ENCODE measurements at regions not wholly inside any gene's neighbourhood (a gene's known extent, or its start where the extent isn't known, plus 50 kb on each side); places are given as distances from the start of the nearest gene placed in this dataset.

GRCh38 chr5:68377733-68378132 lies 162.2 kb downstream of the PIK3R1 start:
- H3K27ac ChIP-seq (ENCODE audit: low read depth, low read length) = no peak overlapping the region
- 88 to 93% (median 93%) methylated on average over 4 of the region's 4 CpGs for WGBS, 3 donors

DNA sequence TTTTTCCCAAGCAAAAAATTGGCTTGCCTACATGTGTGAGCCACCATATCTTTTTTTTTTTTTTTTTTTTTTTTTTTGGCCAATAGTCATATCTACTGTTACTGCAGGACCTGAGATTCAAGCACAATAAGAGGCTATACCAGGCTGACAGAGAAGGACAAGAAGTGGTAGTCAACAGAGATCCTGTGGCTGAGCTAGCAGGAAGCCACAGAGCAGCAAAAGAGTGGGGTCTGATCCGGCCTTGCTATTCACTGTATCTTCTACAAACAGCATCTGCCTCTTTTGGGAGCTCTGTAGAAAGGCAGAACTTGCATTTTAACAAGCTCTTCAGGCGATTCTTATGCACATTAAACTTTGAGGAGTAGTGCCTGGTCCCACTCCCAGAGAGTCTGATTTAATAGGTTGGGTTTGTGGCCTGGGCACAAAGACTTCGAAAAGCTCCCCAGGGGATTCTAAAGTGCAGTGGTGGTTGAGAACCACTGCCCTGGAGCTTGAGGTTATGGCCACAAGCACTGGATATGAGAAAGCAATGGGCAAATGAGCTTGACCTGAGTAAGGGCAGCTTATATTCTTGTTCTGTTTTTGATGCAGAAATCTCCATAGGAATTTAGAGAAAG lies 162.8 kb downstream of the PIK3R1 start:
- 51 to 71% (median 57%) methylated on average over 3 of the region's 3 CpGs for WGBS, 3 donors
- H3K27ac ChIP-seq (ENCODE audit: low read depth, low read length) = no peak overlapping the region

DNA sequence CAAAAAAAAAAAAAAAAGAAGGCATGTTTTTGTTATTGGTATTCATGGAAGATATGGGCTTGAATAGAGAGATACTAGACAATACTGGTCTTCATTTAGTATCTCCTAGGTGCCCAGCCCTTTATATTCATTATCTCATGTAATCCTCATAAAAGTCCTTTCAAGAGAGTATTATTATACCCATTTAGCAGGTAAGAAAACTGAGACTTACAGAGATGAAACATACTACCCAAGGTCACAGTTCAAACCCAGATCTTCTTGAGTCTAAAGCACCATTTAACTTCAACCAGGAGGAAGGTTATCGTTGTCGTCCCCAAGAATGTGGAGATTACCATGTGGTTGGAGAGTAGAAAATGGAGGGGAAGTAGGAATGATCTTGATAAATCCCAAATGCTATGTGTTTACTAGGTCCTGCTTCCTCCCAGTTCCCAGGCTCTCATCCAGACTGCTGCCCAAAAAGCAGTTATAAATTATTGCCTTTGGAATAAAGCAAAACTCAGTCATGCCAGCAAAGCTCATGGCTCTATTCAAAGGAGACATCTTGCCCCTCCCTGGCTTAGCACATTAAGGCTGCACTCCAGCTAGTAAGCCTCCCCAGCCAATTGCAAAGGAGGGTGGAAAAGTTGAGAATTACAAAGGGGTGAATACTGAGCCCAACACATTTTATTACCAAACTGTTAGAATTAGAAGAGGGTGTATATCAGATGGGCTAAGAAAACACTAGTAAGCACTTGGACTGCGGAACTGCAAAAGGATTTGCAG lies 163.9 kb downstream of the PIK3R1 start:
- no peak overlapping the region for H3K27ac ChIP-seq (ENCODE audit: low read depth, low read length)
- WGBS, 3 donors = 63 to 67% (median 66%) methylated on average over 3 of the region's 3 CpGs

DNA sequence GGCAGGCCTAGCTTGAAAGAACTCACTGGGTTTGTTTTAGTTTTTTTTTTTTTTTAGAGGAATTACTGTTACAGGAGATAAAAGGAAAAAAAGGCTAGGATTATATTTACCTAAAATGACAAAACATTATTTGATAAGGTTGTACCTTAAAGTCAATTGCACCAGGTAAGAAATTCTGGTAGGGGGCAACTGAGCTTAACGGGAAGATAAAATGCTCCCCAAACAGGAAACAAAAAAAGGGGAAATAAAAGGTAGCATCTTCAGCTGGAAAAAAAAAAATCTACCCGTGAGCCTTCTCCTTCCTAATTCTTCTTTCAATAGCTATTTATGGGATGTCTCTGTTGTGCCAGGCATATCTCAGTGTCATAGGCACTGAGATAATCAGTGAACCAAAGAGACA lies 164.5 kb downstream of the PIK3R1 start:
- H3K27ac ChIP-seq (ENCODE audit: low read depth, low read length) = no peak overlapping the region
- 25 to 50% (median 31%) methylated on average over 2 of the region's 2 CpGs for WGBS, 3 donors

DNA sequence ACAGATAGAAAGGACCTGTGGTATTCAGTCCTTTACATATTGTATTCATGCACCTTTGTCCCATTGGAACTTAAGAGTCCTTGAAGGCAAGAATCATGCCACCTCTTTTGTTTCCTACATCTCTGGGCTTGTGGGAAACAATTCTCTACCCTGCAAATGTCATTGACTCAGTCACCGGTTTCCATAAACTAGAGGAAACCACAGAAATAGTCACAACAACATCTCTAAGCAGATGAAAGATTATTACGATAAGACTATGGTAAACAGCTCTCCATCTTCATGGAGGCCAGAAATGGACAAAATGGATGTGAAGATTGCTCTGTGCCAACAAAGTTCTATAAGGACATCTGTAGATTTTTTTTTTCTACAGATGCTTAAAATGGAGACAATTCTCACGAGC lies 165.5 kb downstream of the PIK3R1 start:
- no peak overlapping the region for H3K27ac ChIP-seq (ENCODE audit: low read depth, low read length)
- 70 to 84% (median 72%) methylated on average over 3 of the region's 3 CpGs for WGBS, 3 donors

DNA sequence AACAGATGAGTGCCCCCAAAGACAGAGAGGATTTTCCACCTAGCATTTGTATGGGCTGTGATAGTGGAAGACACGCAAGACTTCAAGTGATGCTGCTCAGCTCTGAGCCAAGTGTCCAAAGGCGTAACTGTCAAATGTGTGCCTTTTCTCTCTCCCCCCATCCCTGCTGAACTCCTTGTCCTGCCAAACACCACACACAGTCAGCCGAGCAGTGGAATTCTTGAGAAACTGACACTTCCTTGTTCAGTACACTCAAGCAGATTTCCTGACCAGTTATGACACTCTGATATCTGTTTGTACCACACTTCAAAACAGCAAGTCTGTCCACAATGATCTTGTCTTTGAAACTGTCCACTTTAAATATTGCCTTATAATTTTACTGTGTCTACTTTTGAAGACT lies 166.4 kb downstream of the PIK3R1 start:
- 50 to 91% (median 61%) methylated on average over 3 of the region's 3 CpGs for WGBS, 3 donors
- H3K27ac ChIP-seq (ENCODE audit: low read depth, low read length) = no peak overlapping the region

GRCh38 chr5:68382640-68383039 lies 167.1 kb downstream of the PIK3R1 start:
- no peak overlapping the region for H3K27ac ChIP-seq (ENCODE audit: low read depth, low read length)

GRCh38 chr5:68383888-68384310 lies 168.3 kb downstream of the PIK3R1 start:
- 54 to 70% (median 70%) methylated on average over 2 of the region's 2 CpGs for WGBS, 3 donors
- no peak overlapping the region for H3K27ac ChIP-seq (ENCODE audit: low read depth, low read length)

- WGBS, 3 donors = 86 to 98% (median 92%) methylated on average over 2 of the region's 2 CpGs
- no peak overlapping the region for H3K27ac ChIP-seq (ENCODE audit: low read depth, low read length)
Observed at GRCh38 chr5:68384936-68385594, 169.5 kb downstream of the PIK3R1 start.

DNA sequence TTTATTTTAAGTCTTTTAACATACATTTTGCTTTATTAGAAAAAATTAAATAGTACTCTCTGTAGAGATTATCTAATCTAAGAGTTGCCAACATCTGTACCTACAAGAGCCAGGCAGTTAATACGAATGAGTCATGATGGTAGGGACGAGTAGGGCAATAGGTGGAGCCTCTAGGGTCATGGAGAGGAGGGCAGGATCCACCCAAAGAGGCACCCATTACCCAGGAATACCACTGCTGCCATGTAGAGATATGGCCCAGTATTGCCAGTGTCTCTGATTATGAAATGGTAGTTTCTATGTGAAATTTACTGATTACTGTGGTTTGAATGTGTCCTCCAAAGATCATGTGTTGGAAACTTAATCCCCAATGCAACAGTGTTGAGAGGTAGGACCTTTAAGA lies 170.4 kb downstream of the PIK3R1 start:
- 79 to 88% (median 88%) methylated on average over 2 of the region's 2 CpGs for WGBS, 3 donors
- no peak overlapping the region for H3K27ac ChIP-seq (ENCODE audit: low read depth, low read length)

DNA sequence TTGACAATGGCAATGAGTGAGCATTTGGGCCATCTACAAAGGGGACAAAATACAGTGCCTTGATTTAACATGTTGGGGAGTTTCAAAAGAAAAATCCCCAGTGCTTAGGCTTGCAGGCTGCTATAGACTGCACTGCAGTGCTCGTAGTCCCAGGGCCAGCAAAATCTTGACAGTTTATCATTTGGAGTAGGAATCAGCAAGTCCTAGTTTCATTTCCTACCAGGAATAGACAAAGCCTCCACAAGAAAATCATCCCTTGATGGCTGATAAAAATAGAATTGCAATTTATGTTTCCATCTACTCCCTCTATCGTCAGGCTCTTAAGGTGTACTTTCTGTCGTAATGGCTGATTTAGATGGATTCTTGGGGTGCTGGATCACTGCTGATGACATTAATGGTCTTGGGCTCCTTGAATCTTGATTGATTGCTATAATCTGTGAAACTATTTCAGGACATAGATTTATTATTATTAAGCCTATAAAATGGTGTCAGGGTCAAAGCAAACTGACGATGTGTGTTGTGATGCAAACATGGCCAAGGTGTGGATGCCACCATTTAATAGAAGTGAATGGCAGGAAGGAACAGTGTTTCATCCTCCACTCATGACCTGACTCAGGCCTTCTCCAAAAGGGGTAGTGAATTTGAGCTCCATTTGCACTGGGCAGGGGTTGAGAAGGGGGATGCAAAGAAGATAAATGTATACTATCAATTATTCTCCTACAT lies 171.7 kb downstream of the PIK3R1 start:
- 94 to 98% (median 96%) methylated on average over 4 of the region's 4 CpGs for WGBS, 3 donors
- H3K27ac ChIP-seq (ENCODE audit: low read depth, low read length) = no peak overlapping the region

GRCh38 chr5:68389618-68390017 lies 174.1 kb downstream of the PIK3R1 start:
- no peak overlapping the region for H3K27ac ChIP-seq (ENCODE audit: low read depth, low read length)
- 67 to 72% (median 71%) methylated on average over 3 of the region's 3 CpGs for WGBS, 3 donors

DNA sequence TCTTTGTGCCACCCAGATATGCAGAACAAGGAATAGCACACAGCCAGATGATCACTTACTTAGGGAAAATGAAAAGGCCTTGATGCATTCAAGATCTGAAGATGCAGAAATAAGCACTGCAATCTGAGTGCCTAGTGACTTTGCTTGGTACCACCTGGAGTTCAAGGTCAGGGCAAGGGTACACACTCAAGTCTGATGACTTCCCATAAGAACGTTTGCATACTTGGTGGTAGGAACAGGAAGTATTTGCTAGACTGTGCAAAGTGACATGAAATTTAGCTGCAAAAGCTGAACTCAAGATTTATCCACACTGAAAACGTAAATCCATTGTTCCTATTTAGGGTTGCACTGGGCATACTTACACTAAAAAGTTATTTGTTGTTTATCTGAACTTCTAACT lies 177.1 kb downstream of the PIK3R1 start:
- no peak overlapping the region for H3K27ac ChIP-seq (ENCODE audit: low read depth, low read length)
- 31 to 55% (median 32%) methylated on average over 2 of the region's 2 CpGs for WGBS, 3 donors

- H3K27ac ChIP-seq (ENCODE audit: low read depth, low read length) = no peak overlapping the region
- WGBS, 3 donors = 90 to 94% (median 91%) methylated on average over 8 of the region's 8 CpGs
Observed at GRCh38 chr5:68395302-68395701, 179.7 kb downstream of the PIK3R1 start.

DNA sequence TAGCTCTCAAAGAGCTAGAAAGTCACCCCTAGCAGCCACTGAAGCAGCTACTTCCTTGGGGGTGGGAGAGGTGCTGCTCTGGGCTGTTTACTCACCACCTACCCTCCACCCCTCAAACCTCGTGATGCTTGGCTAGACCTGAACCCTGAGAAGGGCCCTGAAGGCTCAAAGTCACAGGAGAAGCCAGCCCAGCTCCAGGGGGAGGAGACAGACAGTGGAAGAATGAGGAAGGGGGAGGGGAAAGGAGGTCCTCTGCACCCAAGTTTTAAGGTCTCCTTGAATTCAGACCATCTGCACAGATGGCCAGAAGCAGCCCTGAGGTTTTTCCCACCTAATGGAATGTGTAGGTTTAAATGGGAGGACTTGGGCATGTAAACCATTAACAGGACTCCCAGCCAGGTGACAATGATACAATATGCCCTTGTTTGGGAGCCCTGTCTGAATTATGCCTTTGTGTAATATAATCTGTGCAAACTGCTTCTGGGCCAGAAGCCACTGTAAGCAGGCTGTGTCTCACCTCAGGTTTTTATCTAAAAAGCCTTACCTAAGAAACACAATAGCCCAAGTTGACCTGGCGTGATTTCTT lies 180.5 kb downstream of the PIK3R1 start:
- WGBS, 3 donors = 33 to 87% (median 81%) methylated on average over 2 of the region's 2 CpGs
- no peak overlapping the region for H3K27ac ChIP-seq (ENCODE audit: low read depth, low read length)

DNA sequence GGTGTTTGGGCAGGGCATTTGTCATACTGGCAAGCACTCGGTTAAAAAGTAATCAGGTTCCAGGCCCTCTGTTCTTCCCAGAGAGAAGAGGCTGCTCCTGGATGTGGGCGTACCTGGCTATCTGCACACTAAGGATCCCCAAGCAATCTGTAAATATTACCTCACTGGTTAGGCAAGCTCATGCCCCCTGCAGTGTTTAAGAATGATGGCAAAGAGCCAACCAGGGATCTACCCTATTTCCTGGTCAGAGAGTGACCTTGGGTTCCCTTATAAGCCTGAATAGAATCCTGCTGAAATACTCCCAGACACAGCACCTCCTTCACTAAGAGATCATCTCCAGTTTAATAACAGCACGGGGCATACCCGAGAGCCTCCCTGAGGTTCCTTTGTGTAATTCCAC lies 181.2 kb downstream of the PIK3R1 start:
- no peak overlapping the region for H3K27ac ChIP-seq (ENCODE audit: low read depth, low read length)

GRCh38 chr5:68398146-68398812 lies 182.7 kb downstream of the PIK3R1 start:
- H3K27ac ChIP-seq (ENCODE audit: low read depth, low read length) = no peak overlapping the region
- 95 to 100% (median 100%) methylated on average over 1 of the region's 1 CpG for WGBS, 3 donors

More for the DNA sequence above, 181.2 kb downstream of the PIK3R1 start:
- WGBS, 3 donors = 39 to 91% (median 88%) methylated on average over 4 of the region's 4 CpGs

GRCh38 chr5:68403301-68403700 lies 187.7 kb downstream of the PIK3R1 start:
- no peak overlapping the region for H3K27ac ChIP-seq (ENCODE audit: low read depth, low read length)
- WGBS, 3 donors = 74 to 86% (median 85%) methylated on average over 4 of the region's 4 CpGs

All from adipose tissue (tissue), 3 donors.